ENCODE measurements at regions not wholly inside any gene's neighbourhood (a gene's known extent, or its start where the extent isn't known, plus 50 kb on each side); places are given as distances from the start of the nearest gene placed in this dataset.

DNA sequence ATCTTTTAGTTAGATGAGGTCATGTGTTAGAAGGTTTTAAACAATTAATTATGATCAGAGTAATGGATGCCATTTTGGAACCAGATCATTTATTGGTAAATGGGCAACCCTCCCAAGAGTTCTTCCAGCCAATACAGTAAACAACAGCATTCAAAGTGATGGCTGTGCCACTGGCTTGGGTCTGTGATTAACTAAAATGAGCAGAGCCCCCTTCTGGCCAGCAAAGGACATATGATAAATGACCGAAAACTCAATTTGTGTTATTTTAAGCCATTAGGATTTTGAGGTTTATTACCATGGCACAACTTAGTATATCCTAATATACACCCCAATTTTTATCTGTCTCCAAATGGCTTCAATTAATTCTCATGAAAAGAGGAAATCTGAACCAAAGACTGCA lies 90.8 kb upstream of the NPFFR2 start:
- TF ChIP-seq, protein P1, sequence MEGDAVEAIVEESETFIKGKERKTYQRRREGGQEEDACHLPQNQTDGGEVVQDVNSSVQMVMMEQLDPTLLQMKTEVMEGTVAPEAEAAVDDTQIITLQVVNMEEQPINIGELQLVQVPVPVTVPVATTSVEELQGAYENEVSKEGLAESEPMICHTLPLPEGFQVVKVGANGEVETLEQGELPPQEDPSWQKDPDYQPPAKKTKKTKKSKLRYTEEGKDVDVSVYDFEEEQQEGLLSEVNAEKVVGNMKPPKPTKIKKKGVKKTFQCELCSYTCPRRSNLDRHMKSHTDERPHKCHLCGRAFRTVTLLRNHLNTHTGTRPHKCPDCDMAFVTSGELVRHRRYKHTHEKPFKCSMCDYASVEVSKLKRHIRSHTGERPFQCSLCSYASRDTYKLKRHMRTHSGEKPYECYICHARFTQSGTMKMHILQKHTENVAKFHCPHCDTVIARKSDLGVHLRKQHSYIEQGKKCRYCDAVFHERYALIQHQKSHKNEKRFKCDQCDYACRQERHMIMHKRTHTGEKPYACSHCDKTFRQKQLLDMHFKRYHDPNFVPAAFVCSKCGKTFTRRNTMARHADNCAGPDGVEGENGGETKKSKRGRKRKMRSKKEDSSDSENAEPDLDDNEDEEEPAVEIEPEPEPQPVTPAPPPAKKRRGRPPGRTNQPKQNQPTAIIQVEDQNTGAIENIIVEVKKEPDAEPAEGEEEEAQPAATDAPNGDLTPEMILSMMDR (IDR thresholded peaks at IDR 0.05; ENCODE audit: low read length) = peak; percentile 56
- TF ChIP-seq EZH2 (IDR thresholded peaks at IDR 0.05; ENCODE audit: borderline replicate concordance, low read length) = no peak
